ENCODE measurements at regions not wholly inside any gene's neighbourhood (a gene's known extent, or its start where the extent isn't known, plus 50 kb on each side); places are given as distances from the start of the nearest gene placed in this dataset.

DNA sequence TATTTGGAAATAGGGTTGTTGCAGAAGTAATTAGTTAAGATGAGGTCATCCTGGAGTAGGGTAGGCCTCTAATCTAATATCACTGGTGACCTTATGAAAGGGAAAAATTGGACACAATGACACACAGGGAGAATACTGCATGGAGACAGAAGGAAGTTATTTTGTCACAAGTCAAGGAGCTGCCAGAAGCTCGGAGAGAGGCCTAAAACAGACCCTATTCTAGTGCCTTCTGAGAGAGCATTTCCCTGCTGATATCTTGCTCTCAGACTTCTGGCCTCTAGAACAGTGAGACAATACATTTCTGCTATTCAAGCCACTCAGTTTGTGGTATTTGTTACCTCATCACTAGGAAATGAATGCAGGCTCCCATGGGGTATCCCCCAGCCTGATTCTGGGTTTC is 332.9 kb downstream of the CSNK1G3 start:
- Histone ChIP-seq H3K79me2 (ENCODE audit: control insufficient read depth, insufficient read depth, low read length) (no peaks in the 10 kb centered on the region), H2AFZ (ENCODE audit: low read depth, low read length) (no peak overlapping the region), H3K27me3 (ENCODE audit: control insufficient read depth in 2 of 2, insufficient read depth in 2 of 2, low read length in 2 of 2) (no peaks in the 10 kb centered on the region), H3K27ac (ENCODE audit: insufficient read depth, low read depth, low read length) (no peak overlapping the region), H3K9me3 (replicated peaks; ENCODE audit: control insufficient read depth, insufficient read depth, low read length) (no peaks in the 10 kb centered on the region), H3K4me3 (replicated peaks in 1 of 3; ENCODE audit: insufficient read depth in 1 of 3, low read depth in 1 of 3, low read length in 3 of 3) (no peak overlapping the region), H3K4me2 (ENCODE audit: insufficient read depth, low read length) (no peak overlapping the region), H3K9ac (replicated peaks; ENCODE audit: extremely low read depth, insufficient read depth, low read length) (no peak overlapping the region), H3K9me1 (replicated peaks; ENCODE audit: control insufficient read depth, extremely low read depth, insufficient read depth, low read length) (no peaks in the 10 kb centered on the region), H3K4me1 (ENCODE audit: control insufficient read depth, extremely low read depth, insufficient read depth, low read length) (no peaks in the 10 kb centered on the region), H4K20me1 (replicated peaks; ENCODE audit: control insufficient read depth, extremely low read depth, insufficient read depth, low read length) (no peaks in the 10 kb centered on the region), H3K36me3 (ENCODE audit: control insufficient read depth in 2 of 2, extremely low read depth in 1 of 2, insufficient read depth in 2 of 2, low read length in 2 of 2) (no peaks in the 10 kb centered on the region)
- intact Hi-C loops (cut with micrococcal nuclease) = no loop called here
- DNase-seq (ENCODE audit: low read depth, low spot score) (no peak), FAIRE-seq (no peak)
- dilution Hi-C loops (cut with MboI; ENCODE audit: extremely low pct_ligation_motif_present, low sequenced_read_pairs) = no loop called here
- ChIA-PET CTCF (no interaction called here), POLR2A (no interaction called here)
- BruUV-seq (replicated peaks) = no TSS peak
- no peak for TF ChIP-seq GATA2 (IDR thresholded peaks at IDR 0.05; ENCODE audit: insufficient read depth, insufficient read length, low read depth, low read length)

DNA sequence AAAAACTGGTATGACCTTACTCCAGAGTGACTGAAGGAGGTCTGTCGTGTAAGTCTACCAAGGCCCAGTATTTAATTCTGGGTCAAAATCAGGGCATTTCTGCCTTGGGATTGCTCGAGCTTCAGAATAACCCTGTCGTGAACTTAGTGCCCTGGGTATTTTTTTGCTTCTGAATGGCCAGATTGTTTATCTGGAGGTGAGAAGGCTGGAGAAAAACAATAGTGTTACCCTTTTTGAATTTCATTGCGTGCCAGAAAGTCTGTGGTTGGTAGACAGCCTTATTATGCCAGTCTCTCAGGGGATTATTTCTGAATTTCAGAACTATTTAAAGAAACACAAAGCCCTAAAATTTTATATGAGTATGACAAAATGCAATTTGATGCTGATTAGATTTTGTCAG is 323.4 kb downstream of the CSNK1G3 start:
- Histone ChIP-seq H3K27ac (ENCODE audit: insufficient read depth, low read depth, low read length) (no peak overlapping the region), H3K4me2 (ENCODE audit: insufficient read depth, low read length) (no peak overlapping the region), H3K79me2 (ENCODE audit: control insufficient read depth, insufficient read depth, low read length) (no peaks in the 10 kb centered on the region), H2AFZ (ENCODE audit: low read depth, low read length) (no peak overlapping the region), H3K36me3 (ENCODE audit: control insufficient read depth in 2 of 2, extremely low read depth in 1 of 2, insufficient read depth in 2 of 2, low read length in 2 of 2) (no peaks in the 10 kb centered on the region), H3K9me3 (replicated peaks; ENCODE audit: control insufficient read depth, insufficient read depth, low read length) (no peaks in the 10 kb centered on the region), H3K9me1 (replicated peaks; ENCODE audit: control insufficient read depth, extremely low read depth, insufficient read depth, low read length) (no peaks in the 10 kb centered on the region), H3K4me1 (ENCODE audit: control insufficient read depth, extremely low read depth, insufficient read depth, low read length) (no peaks in the 10 kb centered on the region), H3K27me3 (ENCODE audit: control insufficient read depth in 2 of 2, insufficient read depth in 2 of 2, low read length in 2 of 2) (no peaks in the 10 kb centered on the region), H4K20me1 (replicated peaks; ENCODE audit: control insufficient read depth, extremely low read depth, insufficient read depth, low read length) (no peaks in the 10 kb centered on the region), H3K4me3 (replicated peaks in 1 of 3; ENCODE audit: insufficient read depth in 1 of 3, low read depth in 1 of 3, low read length in 3 of 3) (no peak overlapping the region), H3K9ac (replicated peaks; ENCODE audit: extremely low read depth, insufficient read depth, low read length) (no peak overlapping the region)
- ChIA-PET CTCF (no interaction called here), POLR2A (no interaction called here)
- BruUV-seq (replicated peaks) = no TSS peak
- dilution Hi-C loops (cut with MboI; ENCODE audit: extremely low pct_ligation_motif_present, low sequenced_read_pairs) = no loop called here
- FAIRE-seq (no peak), DNase-seq (ENCODE audit: low read depth, low spot score) (no peak)
- no peak for TF ChIP-seq EZH2 (IDR thresholded peaks at IDR 0.05; ENCODE audit: borderline replicate concordance, low read depth, low read length, severe bottlenecking)
- no peak for TF ChIP-seq POLR2AphosphoS5 (IDR thresholded peaks at IDR 0.05; ENCODE audit: insufficient read depth, low read depth, low read length)
- TF ChIP-seq POLR2A (IDR thresholded peaks at IDR 0.05; ENCODE audit: low read depth, low read length) = no peak
- no peak for TF ChIP-seq JUN (IDR thresholded peaks at IDR 0.05; ENCODE audit: borderline replicate concordance, insufficient read depth, insufficient read length, low read depth)
- TF ChIP-seq MYC (IDR thresholded peaks at IDR 0.05; ENCODE audit: low read depth, low read length) = no peak
- no peak for TF ChIP-seq GATA2 (IDR thresholded peaks at IDR 0.05; ENCODE audit: insufficient read depth, insufficient read length, low read depth, low read length)
- TF ChIP-seq FOS (IDR thresholded peaks at IDR 0.05; ENCODE audit: borderline replicate concordance, insufficient read depth, low read length) = no peak
- TF ChIP-seq, protein P1, sequence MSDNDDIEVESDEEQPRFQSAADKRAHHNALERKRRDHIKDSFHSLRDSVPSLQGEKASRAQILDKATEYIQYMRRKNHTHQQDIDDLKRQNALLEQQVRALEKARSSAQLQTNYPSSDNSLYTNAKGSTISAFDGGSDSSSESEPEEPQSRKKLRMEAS (IDR thresholded peaks at IDR 0.05; ENCODE audit: insufficient read depth, insufficient read length) = no peak
- TF ChIP-seq, protein P2, sequence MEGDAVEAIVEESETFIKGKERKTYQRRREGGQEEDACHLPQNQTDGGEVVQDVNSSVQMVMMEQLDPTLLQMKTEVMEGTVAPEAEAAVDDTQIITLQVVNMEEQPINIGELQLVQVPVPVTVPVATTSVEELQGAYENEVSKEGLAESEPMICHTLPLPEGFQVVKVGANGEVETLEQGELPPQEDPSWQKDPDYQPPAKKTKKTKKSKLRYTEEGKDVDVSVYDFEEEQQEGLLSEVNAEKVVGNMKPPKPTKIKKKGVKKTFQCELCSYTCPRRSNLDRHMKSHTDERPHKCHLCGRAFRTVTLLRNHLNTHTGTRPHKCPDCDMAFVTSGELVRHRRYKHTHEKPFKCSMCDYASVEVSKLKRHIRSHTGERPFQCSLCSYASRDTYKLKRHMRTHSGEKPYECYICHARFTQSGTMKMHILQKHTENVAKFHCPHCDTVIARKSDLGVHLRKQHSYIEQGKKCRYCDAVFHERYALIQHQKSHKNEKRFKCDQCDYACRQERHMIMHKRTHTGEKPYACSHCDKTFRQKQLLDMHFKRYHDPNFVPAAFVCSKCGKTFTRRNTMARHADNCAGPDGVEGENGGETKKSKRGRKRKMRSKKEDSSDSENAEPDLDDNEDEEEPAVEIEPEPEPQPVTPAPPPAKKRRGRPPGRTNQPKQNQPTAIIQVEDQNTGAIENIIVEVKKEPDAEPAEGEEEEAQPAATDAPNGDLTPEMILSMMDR (IDR thresholded peaks at IDR 0.05; ENCODE audit: extremely low read depth in 1 of 2, insufficient read depth in 1 of 2, low read depth in 1 of 2, low read length in 2 of 2) = no peak
- intact Hi-C loops (cut with micrococcal nuclease) = no loop called here

All from endothelial cell of umbilical vein (primary cell).